ENCODE measurements at regions not wholly inside any gene's neighbourhood (a gene's known extent, or its start where the extent isn't known, plus 50 kb on each side); places are given as distances from the start of the nearest gene placed in this dataset.

- Histone ChIP-seq H3K27ac (no peak overlapping the region), H3K9me3 (no peaks in the 10 kb centered on the region), H3K36me3 (ENCODE audit: low read depth, missing control alignments) (no peaks in the 10 kb centered on the region), H3K27me3 (no peaks in the 10 kb centered on the region), H3K4me1 (no peaks in the 10 kb centered on the region), H3K4me3 (no peak overlapping the region)
- intact Hi-C loops (cut with DNase I; ENCODE audit: low total_unique reads), result no loop called here
- TF ChIP-seq, protein P1, sequence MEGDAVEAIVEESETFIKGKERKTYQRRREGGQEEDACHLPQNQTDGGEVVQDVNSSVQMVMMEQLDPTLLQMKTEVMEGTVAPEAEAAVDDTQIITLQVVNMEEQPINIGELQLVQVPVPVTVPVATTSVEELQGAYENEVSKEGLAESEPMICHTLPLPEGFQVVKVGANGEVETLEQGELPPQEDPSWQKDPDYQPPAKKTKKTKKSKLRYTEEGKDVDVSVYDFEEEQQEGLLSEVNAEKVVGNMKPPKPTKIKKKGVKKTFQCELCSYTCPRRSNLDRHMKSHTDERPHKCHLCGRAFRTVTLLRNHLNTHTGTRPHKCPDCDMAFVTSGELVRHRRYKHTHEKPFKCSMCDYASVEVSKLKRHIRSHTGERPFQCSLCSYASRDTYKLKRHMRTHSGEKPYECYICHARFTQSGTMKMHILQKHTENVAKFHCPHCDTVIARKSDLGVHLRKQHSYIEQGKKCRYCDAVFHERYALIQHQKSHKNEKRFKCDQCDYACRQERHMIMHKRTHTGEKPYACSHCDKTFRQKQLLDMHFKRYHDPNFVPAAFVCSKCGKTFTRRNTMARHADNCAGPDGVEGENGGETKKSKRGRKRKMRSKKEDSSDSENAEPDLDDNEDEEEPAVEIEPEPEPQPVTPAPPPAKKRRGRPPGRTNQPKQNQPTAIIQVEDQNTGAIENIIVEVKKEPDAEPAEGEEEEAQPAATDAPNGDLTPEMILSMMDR (IDR thresholded peaks at IDR 0.05), result no peak
- no peak for TF ChIP-seq POLR2A (IDR thresholded peaks at IDR 0.05)
- no peak for DNase-seq
- WGBS, 2 donors, result 91 to 93% methylated on average over 3 of the region's 3 CpGs
These were observed 86.5 kb downstream of the ADRA2C start for GRCh38 chr4:3852711-3853110.

- H3K4me1 ChIP-seq, result no peaks in the 10 kb centered on the region
- intact Hi-C loops (cut with DNase I; ENCODE audit: low total_unique reads), result no loop called here
- TF ChIP-seq POLR2A (IDR thresholded peaks at IDR 0.05), result no peak
- no peaks in the 10 kb centered on the region for H3K9me3 ChIP-seq
- DNase-seq, result no peak
- H3K4me3 ChIP-seq, result no peak overlapping the region
- 73 to 82% methylated on average over 9 to 10 of the region's 10 CpGs for WGBS, 2 donors
- no peaks in the 10 kb centered on the region for H3K27me3 ChIP-seq
- no peaks in the 10 kb centered on the region for H3K36me3 ChIP-seq (ENCODE audit: low read depth, missing control alignments)
- no peak overlapping the region for H3K27ac ChIP-seq
These were observed 87.3 kb downstream of the ADRA2C start for GRCh38 chr4:3853388-3854035.

- DNase-seq, result no peak
- TF ChIP-seq POLR2A (IDR thresholded peaks at IDR 0.05), result no peak
- TF ChIP-seq, protein P1 (IDR thresholded peaks at IDR 0.05), result no peak
- Histone ChIP-seq H3K36me3 (ENCODE audit: low read depth, missing control alignments) (no peaks in the 10 kb centered on the region), H3K27ac (no peak overlapping the region), H3K4me1 (no peaks in the 10 kb centered on the region), H3K27me3 (no peaks in the 10 kb centered on the region), H3K4me3 (no peak overlapping the region), H3K9me3 (no peaks in the 10 kb centered on the region)
- WGBS, 2 donors, result 68 to 72% methylated on average over 5 to 8 of the region's 8 CpGs
- intact Hi-C loops (cut with DNase I; ENCODE audit: low total_unique reads), result no loop called here
These were observed 88.5 kb downstream of the ADRA2C start for GRCh38 chr4:3854661-3855060.

- intact Hi-C loops (cut with DNase I; ENCODE audit: low total_unique reads), result no loop called here
- TF ChIP-seq, protein P1 (IDR thresholded peaks at IDR 0.05), result no peak
- TF ChIP-seq POLR2A (IDR thresholded peaks at IDR 0.05), result no peak
These were observed 89.5 kb downstream of the ADRA2C start for GRCh38 chr4:3855646-3856045.

DNA sequence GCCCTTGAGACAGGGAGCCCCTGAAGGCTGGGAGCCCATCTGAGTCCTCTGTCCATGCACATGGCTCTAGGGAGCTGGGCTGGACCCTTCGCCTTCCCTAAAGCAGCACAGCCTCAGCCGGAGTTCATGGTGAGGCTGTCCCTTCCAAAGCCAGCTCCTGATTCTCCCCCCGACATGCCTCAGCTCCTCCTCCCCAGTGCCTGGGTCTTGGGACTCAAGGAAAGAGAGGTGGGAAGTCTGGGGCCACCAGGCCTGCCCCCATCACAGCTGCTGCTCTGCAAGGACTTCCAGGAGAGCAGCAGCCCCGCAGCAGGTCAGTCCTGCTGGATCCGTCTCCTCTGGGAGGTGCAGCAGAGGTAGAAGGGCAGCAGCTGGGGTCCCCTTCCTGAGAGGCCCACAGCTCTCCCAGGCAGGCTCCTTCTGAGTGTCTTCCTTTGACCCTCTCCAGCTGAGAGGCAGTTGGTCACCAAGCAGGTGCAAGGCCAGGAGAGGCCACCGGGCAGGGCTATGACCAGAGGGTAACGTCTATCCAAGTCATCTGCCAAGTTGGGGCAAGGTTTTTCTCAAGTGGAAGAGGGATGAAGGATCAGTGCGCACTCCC lies 90.5 kb downstream of the ADRA2C start:
- Histone ChIP-seq H3K27ac (no peak overlapping the region), H3K9me3 (no peaks in the 10 kb centered on the region), H3K4me1 (no peaks in the 10 kb centered on the region), H3K4me3 (no peak overlapping the region), H3K27me3 (no peaks in the 10 kb centered on the region), H3K36me3 (ENCODE audit: low read depth, missing control alignments) (no peaks in the 10 kb centered on the region)
- 36 to 64% methylated on average over 2 to 8 of the region's 8 CpGs for WGBS, 2 donors
- intact Hi-C loops (cut with DNase I; ENCODE audit: low total_unique reads), result no loop called here
- no peak for TF ChIP-seq POLR2A (IDR thresholded peaks at IDR 0.05)
- TF ChIP-seq, protein P1 (IDR thresholded peaks at IDR 0.05), result no peak
- no peak for DNase-seq

More at GRCh38 chr4:3855646-3856045, 89.5 kb downstream of the ADRA2C start:
- Histone ChIP-seq H3K9me3 (no peaks in the 10 kb centered on the region), H3K27me3 (no peaks in the 10 kb centered on the region), H3K4me1 (no peaks in the 10 kb centered on the region), H3K36me3 (ENCODE audit: low read depth, missing control alignments) (no peaks in the 10 kb centered on the region), H3K4me3 (no peak overlapping the region), H3K27ac (no peak overlapping the region)
- no peak for DNase-seq
- whole genome bisulfite sequencing, 2 donors, result 72 to 83% methylated on average over 9 of the region's 9 CpGs
